Endodermal cell (in vitro differentiated cells): ENCODE measurements at regions not wholly inside any gene's neighbourhood (a gene's known extent, or its start where the extent isn't known, plus 50 kb on each side); places are given as distances from the start of the nearest gene placed in this dataset.

ENCODE experiments used
- DNase-seq: peaks from one replicate; pipeline ENCODE4 v3.0.0-alpha.2; 2017
- H3K27ac ChIP-seq: 2 replicates; pipeline ENCODE4 v1.5.1; 2013; ENCODE audit warnings: mild to moderate bottlenecking, low read depth, low read length, moderate library complexity
- H3K27me3 ChIP-seq: 2 replicates; pipeline ENCODE4 v1.6.1; 2013; ENCODE audit warnings: mild to moderate bottlenecking, low read length, moderate library complexity; ENCODE audit not compliant: insufficient read depth, control insufficient read depth, poor library complexity, severe bottlenecking
- H3K36me3 ChIP-seq: 2 replicates; pipeline ENCODE4 v1.7.0; 2013; ENCODE audit warnings: mild to moderate bottlenecking, low read length, moderate library complexity; ENCODE audit not compliant: control insufficient read depth, insufficient read depth
- H3K4me1 ChIP-seq: one replicate; pipeline ENCODE4 v1.7.0; 2013; ENCODE audit warnings: low read length; ENCODE audit not compliant: control insufficient read depth, insufficient read depth
- H3K4me3 ChIP-seq: 2 replicates; pipeline ENCODE4 v1.5.1; 2013; ENCODE audit warnings: mild to moderate bottlenecking, low read length, moderate library complexity
- H3K9ac ChIP-seq: 2 replicates; pipeline ENCODE4 v1.6.1; 2013; ENCODE audit warnings: mild to moderate bottlenecking, low read length, moderate library complexity; ENCODE audit not compliant: poor library complexity, severe bottlenecking; ENCODE audit errors: extremely low read depth
- H3K9me3 ChIP-seq: 2 replicates; pipeline ENCODE4 v1.6.1; 2013; ENCODE audit warnings: mild to moderate bottlenecking, low read length, moderate library complexity; ENCODE audit not compliant: control insufficient read depth
- H3K27ac Mint-ChIP-seq: 2 replicates; pipeline ENCODE4 v1.8.0; 2020; ENCODE audit warnings: mixed read lengths
- H3K27me3 Mint-ChIP-seq: 2 replicates; pipeline ENCODE4 v1.8.0; 2021; ENCODE audit warnings: mild to moderate bottlenecking, mixed read lengths; ENCODE audit not compliant: insufficient read depth
- H3K36me3 Mint-ChIP-seq: 2 replicates; pipeline ENCODE4 v1.8.0; 2020; ENCODE audit warnings: low read depth, mixed read lengths
- H3K4me1 Mint-ChIP-seq: 2 replicates; pipeline ENCODE4 v1.8.0; 2020; ENCODE audit warnings: mixed read lengths
- H3K4me3 Mint-ChIP-seq: 2 replicates; pipeline ENCODE4 v1.8.0; 2020; ENCODE audit warnings: mild to moderate bottlenecking, moderate library complexity, mixed read lengths
- H3K9me3 Mint-ChIP-seq: 2 replicates; pipeline ENCODE4 v1.8.0; 2020; ENCODE audit warnings: mild to moderate bottlenecking, mixed read lengths
- WGBS, 2 experiments: methylation state at CpG; one replicate each; pipeline versions ENCODE4 v1.1.5 to v1.1.7; 2013; ENCODE audit warnings: missing lambda C conversion rate in 2 of 2, mixed read lengths in 1 of 2; ENCODE audit not compliant: insufficient coverage in 1 of 2, insufficient read length in 1 of 2; 5-methylcytosine and 5-hydroxymethylcytosine counted together
- TF ChIP-seq, protein P1 (sequence below): fragments of 200-600 bp; sonication (generic); conservative IDR thresholded peaks from 2 replicates; pipeline ENCODE4 v1.5.0; 2021; ENCODE audit warnings: antibody characterized with exemption, mild to moderate bottlenecking

- no peak overlapping the region for H3K27ac Mint-ChIP-seq
- peaks cover 14% of the 10 kb centered on the region for H3K9me3 Mint-ChIP-seq
- no peaks in the 10 kb centered on the region for H3K4me1 Mint-ChIP-seq
- Histone ChIP-seq H3K36me3 (no peaks in the 10 kb centered on the region), H3K9ac (no peak overlapping the region), H3K27ac (no peak overlapping the region), H3K4me1 (no peaks in the 10 kb centered on the region), H3K9me3 (peaks cover 11% of the 10 kb centered on the region), H3K27me3 (no peaks in the 10 kb centered on the region), H3K4me3 (no peak overlapping the region)
- WGBS, 2 experiments = 82 to 100% methylated on average over 1 of the region's 1 CpG
- H3K36me3 Mint-ChIP-seq = no peaks in the 10 kb centered on the region
- DNase-seq = no peak
- no peak overlapping the region for H3K4me3 Mint-ChIP-seq
- no peaks in the 10 kb centered on the region for H3K27me3 Mint-ChIP-seq
- TF ChIP-seq, protein P1, sequence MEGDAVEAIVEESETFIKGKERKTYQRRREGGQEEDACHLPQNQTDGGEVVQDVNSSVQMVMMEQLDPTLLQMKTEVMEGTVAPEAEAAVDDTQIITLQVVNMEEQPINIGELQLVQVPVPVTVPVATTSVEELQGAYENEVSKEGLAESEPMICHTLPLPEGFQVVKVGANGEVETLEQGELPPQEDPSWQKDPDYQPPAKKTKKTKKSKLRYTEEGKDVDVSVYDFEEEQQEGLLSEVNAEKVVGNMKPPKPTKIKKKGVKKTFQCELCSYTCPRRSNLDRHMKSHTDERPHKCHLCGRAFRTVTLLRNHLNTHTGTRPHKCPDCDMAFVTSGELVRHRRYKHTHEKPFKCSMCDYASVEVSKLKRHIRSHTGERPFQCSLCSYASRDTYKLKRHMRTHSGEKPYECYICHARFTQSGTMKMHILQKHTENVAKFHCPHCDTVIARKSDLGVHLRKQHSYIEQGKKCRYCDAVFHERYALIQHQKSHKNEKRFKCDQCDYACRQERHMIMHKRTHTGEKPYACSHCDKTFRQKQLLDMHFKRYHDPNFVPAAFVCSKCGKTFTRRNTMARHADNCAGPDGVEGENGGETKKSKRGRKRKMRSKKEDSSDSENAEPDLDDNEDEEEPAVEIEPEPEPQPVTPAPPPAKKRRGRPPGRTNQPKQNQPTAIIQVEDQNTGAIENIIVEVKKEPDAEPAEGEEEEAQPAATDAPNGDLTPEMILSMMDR = no peak
Observed at GRCh38 chr16:60541535-60541934, 1494.7 kb downstream of the CDH8 start.

DNA sequence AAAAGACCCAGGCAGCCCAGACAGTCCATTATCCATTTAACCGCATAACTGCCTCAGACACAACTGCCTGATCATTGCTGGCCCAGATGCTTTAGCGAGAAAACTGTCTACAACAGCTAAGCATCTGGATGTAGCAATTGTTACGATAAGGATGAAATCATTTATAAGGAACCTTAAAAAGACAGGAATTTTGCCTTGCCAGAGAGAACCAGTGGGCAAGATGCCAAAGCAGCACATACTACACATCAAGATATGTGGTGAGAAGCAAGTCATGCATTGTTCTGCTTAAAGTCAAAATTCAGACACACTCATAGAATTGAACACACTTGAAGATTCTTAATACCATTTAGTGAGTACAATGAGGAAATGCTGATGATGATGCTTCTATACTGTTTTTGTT, 1525.3 kb downstream of the CDH8 start:
- Mint-ChIP-seq H3K9me3 (no peaks in the 10 kb centered on the region), H3K4me3 (no peak overlapping the region), H3K36me3 (no peaks in the 10 kb centered on the region), H3K4me1 (peaks cover 7% of the 10 kb centered on the region), H3K27me3 (no peaks in the 10 kb centered on the region), H3K27ac (no peak overlapping the region)
- Histone ChIP-seq H3K36me3 (no peaks in the 10 kb centered on the region), H3K4me1 (no peaks in the 10 kb centered on the region), H3K27ac (peak overlapping the region; percentile 69), H3K27me3 (no peaks in the 10 kb centered on the region), H3K9me3 (no peaks in the 10 kb centered on the region), H3K4me3 (no peak overlapping the region), H3K9ac (no peak overlapping the region)
- WGBS, 2 experiments = 92 to 100% methylated on average over 1 to 3 of the region's 3 CpGs
- TF ChIP-seq, protein P1 = no peak
- DNase-seq = no peak

GRCh38 chr16:60510208-60510607, 1526.0 kb downstream of the CDH8 start:
- H3K9me3 Mint-ChIP-seq = no peaks in the 10 kb centered on the region
- Histone ChIP-seq H3K4me1 (no peaks in the 10 kb centered on the region), H3K27ac (peak overlapping the region; percentile 19), H3K27me3 (no peaks in the 10 kb centered on the region), H3K9ac (no peak overlapping the region), H3K36me3 (no peaks in the 10 kb centered on the region), H3K9me3 (no peaks in the 10 kb centered on the region), H3K4me3 (no peak overlapping the region)
- no peaks in the 10 kb centered on the region for H3K27me3 Mint-ChIP-seq
- no peak overlapping the region for H3K4me3 Mint-ChIP-seq
- no peaks in the 10 kb centered on the region for H3K36me3 Mint-ChIP-seq
- no peak overlapping the region for H3K27ac Mint-ChIP-seq
- 94 to 100% methylated on average over 1 of the region's 1 CpG for WGBS, 2 experiments
- H3K4me1 Mint-ChIP-seq = peaks cover 7% of the 10 kb centered on the region
- no peak for DNase-seq
- TF ChIP-seq, protein P1 = no peak
